HCT116 (cell line): ENCODE measurements at regions not wholly inside any gene's neighbourhood (a gene's known extent, or its start where the extent isn't known, plus 50 kb on each side); places are given as distances from the start of the nearest gene placed in this dataset.

ENCODE experiments used
- EZH2 ChIP-seq: fragments of 200-600 bp; sonication (generic); IDR thresholded peaks from 2 replicates; pipeline ENCODE4 v1.6.1; 2017; ENCODE audit warnings: antibody characterized with exemption, mixed run types
- RAD21 ChIP-seq: IDR thresholded peaks from 2 replicates; pipeline ENCODE4 v1.6.1; 2012; ENCODE audit warnings: low read depth, mild to moderate bottlenecking
- REST ChIP-seq: IDR thresholded peaks from 2 replicates; pipeline ENCODE4 v1.6.1; 2012; ENCODE audit warnings: low read depth
- YY1 ChIP-seq: IDR thresholded peaks from 2 replicates; pipeline ENCODE4 v1.6.1; 2011; ENCODE audit warnings: low read length, low read depth, moderate library complexity, mild to moderate bottlenecking; ENCODE audit not compliant: insufficient replicate concordance; ENCODE audit errors: extremely low read depth
- ZNF274 ChIP-seq: fragments of 200-500 bp; sonication (Bioruptor generic); IDR thresholded peaks from 2 replicates; pipeline ENCODE4 v1.6.1; 2014; ENCODE audit warnings: mild to moderate bottlenecking, low read depth, low read length, inconsistent platforms
- TF ChIP-seq, protein P1 (sequence below), 3 experiments: fragments of 200-600 bp in 1 of 3; sonication (generic) in 1 of 3; IDR thresholded peaks in 2 of 3; conservative IDR thresholded peaks in 1 of 3; 2 replicates each; pipeline ENCODE4 v1.5.1; 2012 to 2017; ENCODE audit warnings: low read depth in 2 of 3, low read length in 2 of 3, antibody characterized with exemption in 1 of 3, borderline replicate concordance in 1 of 3, control low read depth in 1 of 3, mild to moderate bottlenecking in 1 of 3, mixed read lengths in 1 of 3, mixed run types in 1 of 3, moderate library complexity in 1 of 3; ENCODE audit not compliant: insufficient read depth in 1 of 3

DNA sequence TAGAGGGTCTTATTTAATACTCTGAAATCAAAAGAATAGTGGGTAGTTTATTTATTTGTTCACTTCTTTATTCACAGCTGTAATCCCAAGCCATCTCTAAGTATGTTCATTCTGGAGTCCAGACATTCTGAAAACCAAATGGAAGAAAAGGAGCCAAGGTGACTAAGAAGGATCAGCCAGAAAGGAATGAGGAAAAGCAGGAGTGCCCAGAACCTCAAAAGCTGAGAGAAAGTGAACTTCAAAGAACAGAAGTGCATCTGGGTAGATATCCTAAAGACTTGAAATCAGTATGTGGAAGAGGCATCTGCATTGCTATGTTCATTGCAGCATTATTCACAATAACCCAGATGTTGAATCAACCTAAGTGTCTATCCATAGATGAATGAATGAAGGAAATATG, 94.8 kb downstream of the VIP start:
- TF ChIP-seq, protein P1, sequence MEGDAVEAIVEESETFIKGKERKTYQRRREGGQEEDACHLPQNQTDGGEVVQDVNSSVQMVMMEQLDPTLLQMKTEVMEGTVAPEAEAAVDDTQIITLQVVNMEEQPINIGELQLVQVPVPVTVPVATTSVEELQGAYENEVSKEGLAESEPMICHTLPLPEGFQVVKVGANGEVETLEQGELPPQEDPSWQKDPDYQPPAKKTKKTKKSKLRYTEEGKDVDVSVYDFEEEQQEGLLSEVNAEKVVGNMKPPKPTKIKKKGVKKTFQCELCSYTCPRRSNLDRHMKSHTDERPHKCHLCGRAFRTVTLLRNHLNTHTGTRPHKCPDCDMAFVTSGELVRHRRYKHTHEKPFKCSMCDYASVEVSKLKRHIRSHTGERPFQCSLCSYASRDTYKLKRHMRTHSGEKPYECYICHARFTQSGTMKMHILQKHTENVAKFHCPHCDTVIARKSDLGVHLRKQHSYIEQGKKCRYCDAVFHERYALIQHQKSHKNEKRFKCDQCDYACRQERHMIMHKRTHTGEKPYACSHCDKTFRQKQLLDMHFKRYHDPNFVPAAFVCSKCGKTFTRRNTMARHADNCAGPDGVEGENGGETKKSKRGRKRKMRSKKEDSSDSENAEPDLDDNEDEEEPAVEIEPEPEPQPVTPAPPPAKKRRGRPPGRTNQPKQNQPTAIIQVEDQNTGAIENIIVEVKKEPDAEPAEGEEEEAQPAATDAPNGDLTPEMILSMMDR (IDR thresholded peaks at IDR 0.05 in 2 of 3, conservative IDR thresholded peaks at IDR 0.05 in 1 of 3; ENCODE audit: borderline replicate concordance in 1 of 3, insufficient read depth in 1 of 3, low read depth in 2 of 3, low read length in 2 of 3), result no peak
- TF ChIP-seq REST (no peak), YY1 (no peak), EZH2 (no peak), ZNF274 (no peak), RAD21 (no peak)
